DMS79 (cell line): ENCODE measurements at regions not wholly inside any gene's neighbourhood (a gene's known extent, or its start where the extent isn't known, plus 50 kb on each side); places are given as distances from the start of the nearest gene placed in this dataset.
A peak's percentile ranks its signal among the peaks of the same experiment; 100 is the strongest.

Source experiments
- DNase-seq: peaks from one replicate; lab custom pipeline; 2025; lab: John Stamatoyannopoulos, UW

DNA sequence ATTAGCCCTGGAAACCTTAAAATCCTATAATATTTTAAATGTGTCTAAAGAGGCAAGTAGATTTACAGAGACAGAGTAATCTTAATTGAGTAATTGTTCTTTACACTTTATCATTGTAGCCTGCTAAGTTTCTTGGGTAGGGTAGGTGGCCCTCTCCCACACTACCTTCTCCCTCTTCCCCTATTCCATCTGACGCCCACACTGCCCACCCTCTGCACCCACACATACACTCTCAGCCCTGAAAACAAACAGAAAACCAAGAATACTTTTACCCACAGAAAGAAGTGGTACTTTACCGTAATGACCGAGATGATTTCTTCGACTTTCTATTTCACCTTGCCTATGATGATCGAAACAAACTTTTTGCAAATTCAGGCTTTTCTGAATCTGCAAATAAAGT lies 320.4 kb upstream of the OBI1 start:
- no peak for DNase-seq

DNA sequence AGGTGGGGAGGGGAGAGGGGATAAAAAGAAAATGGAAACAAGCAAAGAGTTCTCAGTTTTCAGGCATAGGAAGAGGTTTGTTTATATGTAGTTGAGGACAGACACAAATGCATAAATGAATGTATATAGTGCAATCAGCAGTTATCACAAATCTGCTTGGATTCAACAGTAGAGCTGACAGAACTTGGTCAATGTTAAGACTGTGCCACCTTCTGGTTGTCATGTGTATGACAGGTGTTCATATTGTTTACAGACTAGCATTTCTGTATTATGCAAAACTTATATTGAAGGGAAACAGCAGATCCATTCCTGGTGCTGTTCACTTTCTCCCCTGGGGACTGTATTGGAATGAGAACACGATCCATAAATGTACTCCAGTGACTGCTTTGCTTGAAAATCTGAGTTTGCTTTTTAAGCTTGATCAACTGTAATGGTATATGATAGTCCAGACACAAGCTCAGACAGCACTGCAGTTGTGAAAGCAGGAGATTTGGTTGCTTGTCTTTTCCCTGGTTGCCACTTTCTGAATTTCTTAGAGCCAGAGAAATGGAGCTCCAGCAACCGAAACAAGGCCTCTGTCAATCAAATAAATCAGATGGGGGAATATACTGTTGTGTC lies 319.5 kb upstream of the OBI1 start:
- DNase-seq, result peak; percentile 16

DNA sequence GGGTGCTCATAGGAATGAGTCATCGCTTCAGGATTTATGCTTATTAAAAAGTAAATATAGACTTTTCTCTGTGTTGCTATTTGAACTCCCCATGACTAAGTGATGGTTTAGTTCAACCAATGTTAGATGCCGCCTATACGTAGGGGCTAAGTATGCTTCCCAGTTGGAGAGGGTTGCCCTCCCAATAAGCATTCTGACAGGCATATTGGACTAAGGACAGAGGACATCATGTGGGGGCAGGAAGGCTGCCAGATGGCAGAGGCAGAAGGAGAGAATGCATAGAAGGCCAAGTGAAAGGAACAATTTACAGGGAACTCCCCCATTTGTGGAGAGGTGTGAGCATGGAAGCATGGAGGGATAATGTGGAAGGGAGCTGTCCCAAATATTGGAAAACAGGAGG lies 318.4 kb upstream of the OBI1 start:
- no peak for DNase-seq

GRCh38 chr13:78976696-78977095 lies 317.7 kb upstream of the OBI1 start:
- DNase-seq, result no peak

GRCh38 chr13:78972561-78972960 lies 313.6 kb upstream of the OBI1 start:
- no peak for DNase-seq

DNA sequence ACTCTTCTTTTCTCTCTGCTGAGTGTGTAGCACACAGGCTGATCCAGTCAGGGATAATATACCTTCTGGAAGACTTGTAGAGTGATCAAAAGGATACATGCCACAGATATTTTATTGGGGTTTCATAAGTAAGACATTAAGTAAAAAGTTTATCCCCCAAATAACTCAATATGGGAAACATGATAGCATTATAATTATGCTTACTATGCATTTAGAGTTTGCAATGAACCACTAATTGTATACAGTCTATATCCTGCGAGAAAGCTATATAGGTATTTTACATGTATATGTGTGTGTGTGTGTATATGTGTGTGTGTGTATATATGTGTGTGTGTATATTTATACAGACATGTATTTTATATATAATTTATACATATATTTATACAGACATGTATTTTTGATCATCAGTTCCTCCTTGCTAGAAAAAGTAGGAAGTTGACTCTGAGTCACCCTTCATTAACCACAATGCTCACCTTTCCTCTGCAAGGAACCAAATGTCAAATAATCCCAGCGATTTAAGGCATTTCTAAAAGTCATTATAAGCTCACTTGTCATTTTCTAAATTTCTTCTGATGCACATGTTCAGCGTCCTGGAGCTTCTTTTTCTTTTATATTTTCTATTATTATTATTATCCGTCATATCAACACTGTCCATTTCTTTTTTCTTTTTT lies 312.5 kb upstream of the OBI1 start:
- DNase-seq, result no peak

GRCh38 chr13:78960881-78961280 lies 301.9 kb upstream of the OBI1 start:
- peak; percentile 6 for DNase-seq

DNA sequence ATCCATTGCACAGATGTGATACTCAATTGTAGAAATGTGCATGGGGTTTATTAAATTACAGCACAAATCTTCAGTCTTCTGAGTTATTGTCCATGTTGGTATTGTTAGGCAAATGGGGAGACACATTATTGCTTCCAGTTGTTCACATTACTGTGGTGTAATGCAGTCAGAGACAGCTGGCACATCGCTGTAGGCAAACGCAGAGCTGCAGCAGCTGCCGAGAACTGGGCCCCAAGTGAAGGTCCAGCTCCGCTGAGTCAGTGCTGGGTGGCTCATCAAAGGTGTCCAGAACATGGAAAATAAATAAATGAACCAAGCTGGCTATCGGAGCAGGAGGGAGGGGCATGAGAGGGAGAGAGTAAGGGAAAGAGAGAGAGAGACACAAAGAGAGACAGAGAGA lies 299.1 kb upstream of the OBI1 start:
- DNase-seq, result no peak

DNA sequence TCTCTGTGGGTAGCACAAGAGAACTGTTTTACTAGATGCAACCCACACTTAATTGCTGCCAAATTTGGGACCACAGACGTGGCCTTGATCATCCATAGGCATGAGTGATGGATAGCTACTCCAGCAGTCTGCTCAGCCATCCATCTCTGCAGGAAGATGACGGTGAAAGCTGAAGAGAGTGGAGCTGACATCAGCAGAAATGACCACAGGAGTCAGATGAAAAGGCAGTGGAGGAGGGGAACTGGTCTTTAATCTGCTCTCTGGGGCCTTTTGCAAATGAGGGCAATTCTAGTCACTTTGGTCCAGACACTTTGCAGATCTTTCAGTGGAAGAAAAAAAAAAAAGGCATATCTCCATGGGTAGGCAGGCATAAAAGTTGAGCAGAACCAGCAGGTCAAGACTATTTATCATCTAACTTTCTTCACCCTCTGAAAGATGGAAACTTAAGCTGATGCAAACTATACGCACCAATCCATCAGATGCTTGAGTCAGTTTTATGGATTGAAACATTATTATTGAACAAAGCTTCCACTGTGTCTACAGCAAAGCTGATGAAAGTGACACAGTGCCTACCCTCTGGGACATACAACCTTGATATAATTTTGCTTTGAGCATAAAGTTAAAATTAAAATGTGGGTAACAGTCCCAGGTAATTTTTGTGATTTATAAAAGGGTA lies 281.6 kb upstream of the OBI1 start:
- DNase-seq, result no peak

DNA sequence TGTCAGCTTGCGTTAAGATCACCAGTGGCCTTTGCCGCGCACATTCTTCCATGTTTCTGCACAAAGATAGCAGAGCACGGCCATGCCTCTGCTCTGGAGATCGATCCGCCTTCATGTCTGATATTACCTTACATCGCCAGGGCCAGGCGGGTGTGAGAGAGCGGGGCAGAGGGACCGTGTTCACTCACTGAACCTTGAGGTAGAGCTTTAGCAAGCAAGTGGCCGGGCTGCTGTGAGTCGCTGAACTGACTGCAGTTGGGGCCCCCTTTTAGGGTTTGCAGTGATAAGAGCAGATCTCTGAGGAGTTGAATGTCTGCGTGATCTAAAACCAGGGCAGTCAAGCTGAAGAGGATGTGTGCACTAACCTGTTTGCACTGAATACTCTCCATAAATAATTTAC lies 275.4 kb upstream of the OBI1 start:
- no peak for DNase-seq

DNA sequence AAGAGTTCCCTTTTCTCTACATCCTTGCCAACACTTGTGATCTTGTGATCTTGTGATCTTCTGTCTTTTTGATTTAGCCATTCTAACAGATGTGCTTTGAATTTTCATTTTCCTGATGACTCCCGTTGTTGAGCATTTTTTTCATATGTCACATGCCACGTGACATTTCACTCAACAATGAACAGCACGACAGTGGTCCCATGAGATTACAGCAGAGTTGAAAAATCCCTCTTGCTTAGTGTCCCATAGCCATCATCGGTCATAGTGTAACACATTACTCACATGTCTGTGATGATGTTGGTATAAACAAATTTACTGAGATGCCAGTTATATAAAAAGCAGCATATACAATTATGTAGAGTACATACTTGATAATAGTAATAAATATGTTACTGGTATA lies 256.1 kb upstream of the OBI1 start:
- DNase-seq, result no peak

DNA sequence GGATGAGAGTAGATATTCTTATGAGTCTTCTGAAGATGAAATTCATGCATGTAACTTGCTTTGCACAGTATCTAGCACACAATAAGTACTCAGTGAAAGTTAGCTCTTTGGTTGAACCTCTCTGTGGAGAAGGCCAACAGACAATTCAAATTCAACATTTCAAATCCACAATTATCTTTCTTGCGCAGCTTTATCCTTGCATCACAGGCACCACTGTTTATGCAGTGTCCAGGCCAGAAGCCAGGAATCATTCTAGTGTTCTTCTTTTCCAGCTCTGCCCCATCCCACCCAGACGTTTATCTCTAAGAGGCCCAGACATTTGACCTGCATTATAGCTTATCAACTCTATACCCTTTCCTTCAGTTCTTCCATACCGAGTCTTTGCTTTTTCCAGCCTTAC lies 254.7 kb upstream of the OBI1 start:
- DNase-seq, result no peak

DNA sequence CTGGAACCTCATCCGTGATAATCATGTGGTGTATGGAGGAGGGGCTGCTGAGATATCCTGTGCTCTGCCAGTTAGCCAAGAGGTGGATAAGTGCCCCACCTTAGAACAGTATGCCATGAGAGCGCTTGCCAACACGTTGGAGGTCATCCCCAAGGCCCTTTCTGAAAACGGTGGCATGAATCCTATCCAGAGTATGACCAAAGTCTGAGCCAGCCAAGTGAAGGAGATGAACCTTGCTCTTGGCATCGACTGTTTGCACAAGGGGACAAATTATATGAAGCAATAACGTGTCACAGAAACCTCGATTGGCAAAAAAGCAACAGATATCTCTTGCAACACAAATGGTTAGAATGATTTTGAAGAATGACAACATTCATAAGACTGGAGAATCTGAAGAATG lies 251.2 kb upstream of the OBI1 start:
- no peak for DNase-seq

- no peak for DNase-seq
Observed at GRCh38 chr13:78909276-78909675, 250.3 kb upstream of the OBI1 start.

DNA sequence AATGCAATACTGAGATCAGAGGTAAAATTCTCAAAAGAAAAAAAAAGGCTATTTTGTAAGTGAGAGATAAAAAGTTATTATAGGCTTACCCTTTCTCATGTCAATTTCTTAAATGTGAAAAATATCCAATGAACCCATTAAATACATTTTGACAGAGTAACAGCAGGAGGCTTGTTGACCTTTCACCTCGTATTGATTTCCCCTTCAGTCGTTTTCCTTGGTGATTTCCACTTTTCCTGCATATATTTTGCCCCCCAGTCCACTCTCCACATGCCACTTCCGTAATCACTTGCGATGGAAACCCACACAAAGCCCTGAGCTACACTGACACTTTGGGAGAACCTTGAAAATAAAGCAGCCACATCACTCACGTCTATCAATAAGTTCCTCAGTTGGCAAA lies 248.1 kb upstream of the OBI1 start:
- no peak for DNase-seq

GRCh38 chr13:78897200-78897599 lies 238.2 kb upstream of the OBI1 start:
- no peak for DNase-seq

- DNase-seq, result no peak
Observed at GRCh38 chr13:78884571-78884970, 225.6 kb upstream of the OBI1 start.

GRCh38 chr13:78881751-78882150 lies 222.8 kb upstream of the OBI1 start:
- peak; percentile 45 for DNase-seq

GRCh38 chr13:78881054-78881453 lies 222.1 kb upstream of the OBI1 start:
- DNase-seq, result no peak

DNA sequence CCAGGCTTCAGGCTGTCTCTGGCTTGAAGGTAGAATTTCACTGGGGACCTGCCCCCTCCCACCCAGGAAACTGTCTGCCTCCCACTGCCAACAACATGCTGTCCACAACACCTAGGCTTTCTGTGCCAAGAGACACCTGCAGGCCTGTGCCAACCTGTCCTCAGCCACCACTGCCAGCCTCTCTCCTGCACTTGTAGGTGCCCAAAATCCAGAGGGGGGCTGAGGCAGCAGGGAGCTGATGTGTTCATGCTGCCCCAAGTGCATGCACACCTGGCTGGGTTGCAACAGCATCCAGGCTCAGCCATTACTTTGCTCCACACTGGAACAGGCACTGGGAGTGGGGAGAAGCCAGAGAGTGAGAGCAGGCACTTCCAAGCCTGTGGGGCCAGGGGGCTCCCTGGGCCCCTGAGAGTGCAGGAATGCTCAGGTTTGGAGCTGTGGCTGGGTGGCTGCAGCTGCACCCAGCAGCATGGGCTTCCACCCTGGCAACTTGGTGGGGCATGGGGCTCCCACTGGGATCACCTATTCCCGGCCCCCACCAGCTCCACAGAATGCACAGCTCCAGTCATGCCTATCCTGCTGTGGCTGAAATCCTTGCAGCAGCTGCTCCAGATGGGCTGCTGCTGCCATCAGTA lies 218.1 kb upstream of the OBI1 start:
- DNase-seq, result no peak

DNA sequence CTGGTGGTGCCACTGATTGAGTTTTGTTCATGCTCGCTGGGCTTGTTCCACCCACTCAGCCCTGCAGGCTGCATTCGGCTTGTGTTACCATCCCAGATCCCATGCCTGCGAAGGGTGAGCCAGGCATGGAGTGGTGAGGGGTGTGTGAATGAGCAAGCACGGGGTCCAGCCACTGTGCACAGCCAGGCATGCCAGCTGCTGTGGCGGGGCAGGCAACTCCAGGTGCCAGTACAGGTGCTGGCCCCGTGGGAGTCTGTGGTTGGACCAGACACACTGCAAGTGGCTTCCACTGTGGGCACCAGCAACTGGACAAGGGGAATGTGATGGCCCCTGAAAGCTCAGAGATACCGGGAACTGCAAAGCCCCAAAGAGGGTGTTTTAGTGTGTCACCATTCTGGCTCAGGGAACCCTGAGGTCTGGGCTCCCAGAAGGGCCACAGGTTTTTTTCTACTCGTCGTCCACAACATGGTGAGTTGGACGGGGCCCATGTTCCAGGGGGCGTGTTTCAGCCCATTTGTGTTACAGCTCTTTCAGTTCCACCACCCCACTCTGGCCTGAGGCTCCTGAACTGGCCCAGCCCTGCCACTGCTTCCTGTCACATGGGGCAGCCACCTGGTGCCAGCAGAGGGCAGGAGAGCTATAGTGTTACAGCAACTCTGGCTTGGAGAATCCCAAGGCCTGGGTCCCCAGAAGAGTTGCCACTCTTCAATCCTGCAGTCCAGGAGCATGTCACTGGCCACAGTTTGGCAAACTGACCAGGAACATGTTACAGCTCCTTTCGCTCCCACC lies 217.0 kb upstream of the OBI1 start:
- DNase-seq, result no peak

GRCh38 chr13:78868991-78869390 lies 210.0 kb upstream of the OBI1 start:
- no peak for DNase-seq
